HEK293 (cell line): ENCODE measurements at regions not wholly inside any gene's neighbourhood (a gene's known extent, or its start where the extent isn't known, plus 50 kb on each side); places are given as distances from the start of the nearest gene placed in this dataset.

ENCODE experiments used
- SCRT1 ChIP-seq: fragments of 450-650 bp; formaldehyde crosslinking; IDR thresholded peaks from 2 replicates; pipeline ENCODE4 v1.5.1; 2016; ENCODE audit warnings: missing biosample characterization, missing genetic modification characterization, borderline replicate concordance
- TRIM28 ChIP-seq: IDR thresholded peaks from 2 replicates; pipeline ENCODE4 v1.6.1; 2011; ENCODE audit warnings: low read length, control low read depth, borderline replicate concordance
- ZNF146 ChIP-seq: fragments of 450-650 bp; formaldehyde crosslinking; IDR thresholded peaks from 2 replicates; pipeline ENCODE4 v1.5.1; 2016; ENCODE audit warnings: missing biosample characterization, missing genetic modification characterization
- ZNF530 ChIP-seq: fragments of 450-650 bp; formaldehyde crosslinking; IDR thresholded peaks from 2 replicates; pipeline ENCODE4 v1.5.1; 2016; ENCODE audit warnings: low read depth, missing biosample characterization, missing genetic modification characterization
- TF ChIP-seq, protein P1 (sequence below): fragments of 450-650 bp; formaldehyde crosslinking; IDR thresholded peaks from 2 replicates; pipeline ENCODE4 v1.5.1; 2016; ENCODE audit warnings: missing biosample characterization, missing genetic modification characterization
- TF ChIP-seq, protein P2 (sequence below): fragments of 450-650 bp; formaldehyde crosslinking; IDR thresholded peaks from 2 replicates; pipeline ENCODE4 v1.5.1; 2016; ENCODE audit warnings: missing biosample characterization, missing genetic modification characterization

DNA sequence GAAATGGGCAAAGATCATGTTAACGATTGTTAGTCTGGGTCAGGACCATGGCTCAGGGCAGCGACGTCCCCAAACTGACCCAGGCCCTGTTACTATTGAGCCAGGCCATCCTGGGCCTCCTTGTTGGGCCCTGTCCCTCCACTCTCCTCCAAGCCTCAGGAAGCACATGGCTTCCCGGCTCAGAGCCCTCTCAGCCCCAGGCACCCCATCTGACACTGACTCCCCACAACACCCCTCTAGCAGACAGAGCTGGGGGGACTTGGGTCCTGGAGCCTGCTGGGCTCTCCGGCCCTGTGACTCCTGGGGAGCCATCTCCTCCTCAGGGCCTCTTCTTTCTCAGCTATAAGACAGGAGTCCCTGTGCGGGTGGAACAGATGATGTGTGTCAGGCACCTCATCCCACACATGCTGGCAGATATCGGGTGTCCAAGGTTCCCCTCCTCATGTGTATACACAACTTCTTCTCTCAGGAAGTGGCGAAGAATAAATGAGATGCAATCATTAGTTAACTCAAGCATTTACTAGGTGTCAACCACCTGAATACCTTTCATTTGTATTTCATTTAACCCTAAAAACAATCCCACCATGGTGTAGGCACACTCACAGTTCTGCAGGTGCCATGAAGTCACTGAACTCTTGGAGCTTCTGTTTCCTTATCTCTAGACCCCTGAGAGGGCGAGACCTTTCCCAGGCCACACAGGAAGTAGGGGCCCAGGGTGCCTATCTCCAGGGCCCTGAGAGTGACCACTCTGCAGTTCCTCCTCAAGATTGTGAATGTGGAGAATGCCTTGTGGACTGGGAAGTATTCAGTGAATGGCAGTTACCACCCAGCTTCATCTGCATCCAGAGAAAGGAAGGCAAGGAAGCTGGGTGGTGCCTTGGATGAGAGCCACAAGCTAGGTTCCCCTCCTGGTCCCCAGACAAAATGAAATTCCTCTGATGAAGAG is 282.5 kb upstream of the TLE3 start:
- no peak for TF ChIP-seq SCRT1 (tag by site-specific recombination)
- TF ChIP-seq TRIM28: no peak
- TF ChIP-seq, protein P1, sequence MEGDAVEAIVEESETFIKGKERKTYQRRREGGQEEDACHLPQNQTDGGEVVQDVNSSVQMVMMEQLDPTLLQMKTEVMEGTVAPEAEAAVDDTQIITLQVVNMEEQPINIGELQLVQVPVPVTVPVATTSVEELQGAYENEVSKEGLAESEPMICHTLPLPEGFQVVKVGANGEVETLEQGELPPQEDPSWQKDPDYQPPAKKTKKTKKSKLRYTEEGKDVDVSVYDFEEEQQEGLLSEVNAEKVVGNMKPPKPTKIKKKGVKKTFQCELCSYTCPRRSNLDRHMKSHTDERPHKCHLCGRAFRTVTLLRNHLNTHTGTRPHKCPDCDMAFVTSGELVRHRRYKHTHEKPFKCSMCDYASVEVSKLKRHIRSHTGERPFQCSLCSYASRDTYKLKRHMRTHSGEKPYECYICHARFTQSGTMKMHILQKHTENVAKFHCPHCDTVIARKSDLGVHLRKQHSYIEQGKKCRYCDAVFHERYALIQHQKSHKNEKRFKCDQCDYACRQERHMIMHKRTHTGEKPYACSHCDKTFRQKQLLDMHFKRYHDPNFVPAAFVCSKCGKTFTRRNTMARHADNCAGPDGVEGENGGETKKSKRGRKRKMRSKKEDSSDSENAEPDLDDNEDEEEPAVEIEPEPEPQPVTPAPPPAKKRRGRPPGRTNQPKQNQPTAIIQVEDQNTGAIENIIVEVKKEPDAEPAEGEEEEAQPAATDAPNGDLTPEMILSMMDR (tag by site-specific recombination): no peak
- no peak for TF ChIP-seq ZNF146
- no peak for TF ChIP-seq ZNF530 (tag by site-specific recombination)
- TF ChIP-seq, protein P2, sequence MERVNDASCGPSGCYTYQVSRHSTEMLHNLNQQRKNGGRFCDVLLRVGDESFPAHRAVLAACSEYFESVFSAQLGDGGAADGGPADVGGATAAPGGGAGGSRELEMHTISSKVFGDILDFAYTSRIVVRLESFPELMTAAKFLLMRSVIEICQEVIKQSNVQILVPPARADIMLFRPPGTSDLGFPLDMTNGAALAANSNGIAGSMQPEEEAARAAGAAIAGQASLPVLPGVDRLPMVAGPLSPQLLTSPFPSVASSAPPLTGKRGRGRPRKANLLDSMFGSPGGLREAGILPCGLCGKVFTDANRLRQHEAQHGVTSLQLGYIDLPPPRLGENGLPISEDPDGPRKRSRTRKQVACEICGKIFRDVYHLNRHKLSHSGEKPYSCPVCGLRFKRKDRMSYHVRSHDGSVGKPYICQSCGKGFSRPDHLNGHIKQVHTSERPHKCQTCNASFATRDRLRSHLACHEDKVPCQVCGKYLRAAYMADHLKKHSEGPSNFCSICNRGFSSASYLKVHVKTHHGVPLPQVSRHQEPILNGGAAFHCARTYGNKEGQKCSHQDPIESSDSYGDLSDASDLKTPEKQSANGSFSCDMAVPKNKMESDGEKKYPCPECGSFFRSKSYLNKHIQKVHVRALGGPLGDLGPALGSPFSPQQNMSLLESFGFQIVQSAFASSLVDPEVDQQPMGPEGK (tag by site-specific recombination): no peak
